K562 (cell line): ENCODE measurements at regions not wholly inside any gene's neighbourhood (a gene's known extent, or its start where the extent isn't known, plus 50 kb on each side); places are given as distances from the start of the nearest gene placed in this dataset.

ENCODE experiments used
- ATAC-seq: fragments of 200-7000 bp; cut with Tn5 transposase; 3 replicates; pipeline ENCODE4 v1.9.1; 2020; ENCODE audit warnings: moderate library complexity
- BruUV-seq: library from RNA; stranded (reverse); fragments of 400-500 nt; replicated peaks from 2 replicates; lab custom pipeline; 2021; lab: Mats Ljungman, UMichigan
- CTCF ChIA-PET: fragments of 300-600 bp; formaldehyde crosslinking; extraction: SDS; loops from one replicate; lab custom pipeline; 2021; ENCODE audit warnings: low intra/inter-chr PET ratio; lab: Yijun Ruan, JAX
- POLR2A ChIA-PET: fragments of 300-600, 350-650 bp; sonication (Branson Sonifier 250); formaldehyde crosslinking; extraction: SDS; loops from one replicate; lab custom pipeline; 2021; ENCODE audit warnings: antibody characterized with exemption, inconsistent platforms; lab: Yijun Ruan, JAX
- DNase-seq, 4 experiments: peaks; one replicate each; pipeline versions ENCODE4 v3.0.0 to v3.0.0-alpha.2; 2011 to 2018; ENCODE audit warnings: low spot score in 3 of 4, mixed read lengths in 3 of 4; ENCODE audit errors: extremely low read depth in 1 of 4
- FAIRE-seq: peaks from 2 replicates; lab custom pipeline; 2011; peaks lifted over from hg19 to GRCh38; lab: Jason Lieb, UNC
- H2AFZ ChIP-seq: 2 replicates; pipeline ENCODE4 v1.6.0; 2011; ENCODE audit warnings: low read depth, low read length, control low read depth, inconsistent platforms
- H3K27ac ChIP-seq: fragments of 200-600 bp; 3 replicates; pipeline ENCODE4 v1.8.0; 2011; ENCODE audit warnings: low read depth, mild to moderate bottlenecking, control low read depth, inconsistent platforms, low read length, moderate library complexity, mixed read lengths; ENCODE audit errors: extremely low read depth
- H3K27me3 ChIP-seq, 2 experiments: fragments of 300-600 bp in 1 of 2; 2 replicates in 1 of 2; 3 replicates in 1 of 2; pipeline versions ENCODE4 v1.6.0 to v1.8.0; 2011; ENCODE audit warnings: inconsistent platforms in 2 of 2, low read length in 2 of 2, mild to moderate bottlenecking in 1 of 2, mixed read lengths in 1 of 2, moderate library complexity in 1 of 2; ENCODE audit not compliant: control insufficient read depth in 2 of 2, insufficient read depth in 2 of 2
- H3K36me3 ChIP-seq: fragments of 300-600 bp; 3 replicates; pipeline ENCODE4 v1.8.0; 2011; ENCODE audit warnings: mild to moderate bottlenecking, low read length, inconsistent platforms; ENCODE audit not compliant: control insufficient read depth, insufficient read depth
- H3K4me1 ChIP-seq, 2 experiments: fragments of 200-600 bp in 1 of 2; replicated peaks in 1 of 2; 2 replicates in 1 of 2; 3 replicates in 1 of 2; pipeline versions ENCODE4 v1.5.1 to v1.8.0; 2011; ENCODE audit warnings: inconsistent platforms in 2 of 2, low read length in 2 of 2, mild to moderate bottlenecking in 1 of 2, mixed read lengths in 1 of 2, moderate library complexity in 1 of 2; ENCODE audit not compliant: control insufficient read depth in 2 of 2, insufficient read depth in 2 of 2
- H3K4me2 ChIP-seq: 2 replicates; pipeline ENCODE4 v1.6.1; 2011; ENCODE audit warnings: low read length, control low read depth, inconsistent platforms, mixed read lengths; ENCODE audit not compliant: insufficient read depth
- H3K4me3 ChIP-seq: fragments of 200-600 bp; sonication (generic), shearing (Covaris generic); 2 replicates; pipeline ENCODE4 v1.5.1; 2016; ENCODE audit warnings: control low read depth, inconsistent platforms
- H3K79me2 ChIP-seq: fragments of 200-600 bp; 3 replicates; pipeline ENCODE4 v1.8.0; 2011; ENCODE audit warnings: low read length, inconsistent platforms; ENCODE audit not compliant: control insufficient read depth, insufficient read depth
- H3K9ac ChIP-seq, 2 experiments: 2 replicates each; pipeline versions ENCODE4 v1.6.0 to v1.6.1; 2011; ENCODE audit warnings: low read depth in 2 of 2, low read length in 2 of 2, control low read depth in 1 of 2, inconsistent platforms in 1 of 2, mild to moderate bottlenecking in 1 of 2, mixed read lengths in 1 of 2; ENCODE audit not compliant: insufficient read depth in 1 of 2
- H3K9me1 ChIP-seq: one replicate; pipeline ENCODE4 v1.6.0; 2011; ENCODE audit warnings: inconsistent platforms, mild to moderate bottlenecking, low read length, moderate library complexity; ENCODE audit not compliant: control insufficient read depth, insufficient read depth
- H3K9me3 ChIP-seq: replicated peaks from 2 replicates; pipeline ENCODE4 v1.5.1; 2011; ENCODE audit warnings: low read depth, low read length, inconsistent platforms; ENCODE audit not compliant: control insufficient read depth, insufficient read depth
- H4K20me1 ChIP-seq: replicated peaks from 2 replicates; pipeline ENCODE4 v1.6.1; 2011; ENCODE audit warnings: low read length, inconsistent platforms, mixed read lengths; ENCODE audit not compliant: control insufficient read depth, insufficient read depth
- CEBPG ChIP-seq, 3 experiments: fragments of 200-800 bp in 1 of 3; sonication (Bioruptor generic) in 1 of 3; sonication (generic) in 1 of 3; formaldehyde crosslinking in 1 of 3; IDR thresholded peaks in 2 of 3; conservative IDR thresholded peaks in 1 of 3; 2 replicates each; pipeline versions ENCODE4 v1.6.1 to v1.8.0; 2016 to 2022; ENCODE audit warnings: missing compliant biosample characterization in 2 of 3, missing genetic modification characterization in 2 of 3, mild to moderate bottlenecking in 1 of 3, missing genetic modification reagents in 1 of 3
- FOXJ2 ChIP-seq: fragments of 200-800 bp; sonication (Bioruptor generic); IDR thresholded peaks from 2 replicates; pipeline ENCODE4 v1.6.1; 2016; ENCODE audit warnings: missing genetic modification characterization, missing compliant biosample characterization
- NEUROD1 ChIP-seq: fragments of 150-350 bp; IDR thresholded peaks from 2 replicates; pipeline ENCODE4 v1.6.1; 2014; ENCODE audit warnings: borderline replicate concordance, low read length, low read depth; ENCODE audit not compliant: partially characterized antibody
- REST ChIP-seq, 2 experiments: fragments of 450-650 bp; formaldehyde crosslinking in 1 of 2; IDR thresholded peaks; 2 replicates each; pipeline versions ENCODE4 v1.4.0 to v1.6.1; 2014 to 2020; ENCODE audit warnings: mild to moderate bottlenecking in 2 of 2, borderline replicate concordance in 1 of 2, low read depth in 1 of 2
- ZFP36 ChIP-seq: fragments of 150-350 bp; IDR thresholded peaks from 2 replicates; pipeline ENCODE4 v1.6.1; 2018; ENCODE audit warnings: low read length, low read depth; ENCODE audit not compliant: partially characterized antibody
- ZNF277 ChIP-seq: fragments of 250-450 bp; sonication (Bioruptor Pico); IDR thresholded peaks from 2 replicates; pipeline ENCODE4 v1.8.0; 2022; ENCODE audit warnings: inconsistent platforms, mild to moderate bottlenecking, moderate library complexity, borderline replicate concordance
- WGBS: fragments of 100-300 bp; shearing (Covaris generic); methylation state at CpG from one replicate; pipeline ENCODE4 v1.1.6; 2016; ENCODE audit warnings: low coverage, mixed read lengths; ENCODE audit not compliant: insufficient coverage; ENCODE audit errors: missing lambda C conversion rate; 5-methylcytosine and 5-hydroxymethylcytosine counted together
- in situ Hi-C: fragments of 300-500 bp; cut with MboI; formaldehyde crosslinking; loops from 4 replicates; pipeline ENCODE4 v1.15.0; 2018; ENCODE audit warnings: inconsistent platforms, mixed read lengths
- intact Hi-C: fragments of 100-400 bp; cut with micrococcal nuclease; formaldehyde crosslinking; loops from 2 replicates; pipeline ENCODE4 v1.14.2; 2022

DNA sequence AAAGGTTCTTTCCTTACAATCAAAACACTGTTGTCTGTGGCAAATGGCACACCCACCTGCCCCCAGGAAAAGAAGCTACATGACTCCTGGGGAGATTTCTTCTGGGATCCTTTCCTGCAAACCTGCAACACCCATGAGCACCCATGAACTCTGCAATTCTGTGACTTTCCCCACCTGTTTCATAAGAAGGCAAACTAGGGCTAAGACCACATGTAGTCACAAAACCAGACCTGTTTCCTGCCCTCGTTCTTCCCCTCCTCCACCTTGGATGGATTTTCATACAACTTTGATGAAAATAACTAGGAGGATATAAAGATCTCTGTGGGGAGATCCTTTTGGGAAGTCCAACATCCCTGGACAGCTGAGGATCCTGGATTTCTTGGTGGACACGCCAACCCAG lies 1084.7 kb downstream of the BCL11B start:
- POLR2A ChIA-PET: no interaction called here

DNA sequence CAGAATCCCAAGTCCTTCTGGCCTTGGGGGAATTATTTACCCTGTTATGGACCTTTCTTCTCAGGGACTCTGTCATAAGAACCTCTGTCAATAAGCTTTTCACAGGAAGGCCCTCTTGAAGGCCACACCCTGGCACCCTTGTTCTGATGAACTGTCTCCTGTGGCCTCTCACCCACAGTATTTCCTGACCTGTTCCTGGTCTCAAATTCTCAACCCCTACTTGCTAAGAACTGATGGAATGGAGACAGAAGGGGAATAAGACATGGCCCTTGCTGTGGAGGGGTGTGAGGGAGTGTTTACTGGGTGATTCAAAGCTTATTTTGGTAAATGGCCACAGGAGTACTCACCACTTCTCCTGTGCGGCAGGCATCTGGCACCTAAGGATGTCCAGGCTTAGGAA lies 1082.9 kb downstream of the BCL11B start:
- Histone ChIP-seq H3K9ac (no peak overlapping the region), H3K36me3 (no peaks in the 10 kb centered on the region), H3K4me1 (no peaks in the 10 kb centered on the region), H3K9me3 (no peaks in the 10 kb centered on the region), H3K4me3 (no peak overlapping the region), H3K27me3 (no peaks in the 10 kb centered on the region), H4K20me1 (no peaks in the 10 kb centered on the region), H2AFZ (no peak overlapping the region), H3K27ac (no peak overlapping the region), H3K4me2 (no peak overlapping the region), H3K9me1 (no peaks in the 10 kb centered on the region), H3K79me2 (no peaks in the 10 kb centered on the region)
- WGBS: 10% methylated on average over 1 of the region's 1 CpG
- no peak for DNase-seq
- CTCF ChIA-PET: no interaction called here
- in situ Hi-C loops: no loop called here
- intact Hi-C loops: no loop called here
- no peak for FAIRE-seq
- no TSS peak for BruUV-seq
- POLR2A ChIA-PET: no interaction called here
- ATAC-seq: no peak
- TF ChIP-seq ZFP36: no peak
- TF ChIP-seq REST (IDR thresholded peaks at IDR 0.05; ENCODE audit: borderline replicate concordance): no peak
- no peak for TF ChIP-seq REST (CRISPR knock-in tag; IDR thresholded peaks at IDR 0.05; ENCODE audit: low read depth)
- no peak for TF ChIP-seq NEUROD1

More for the DNA sequence above, 1084.7 kb downstream of the BCL11B start:
- ATAC-seq: no peak
- 0% methylated on average over 1 of the region's 2 CpGs for WGBS
- no peaks in the 10 kb centered on the region for H3K9me1 ChIP-seq
- no peaks in the 10 kb centered on the region for H3K27me3 ChIP-seq
- H3K4me1 ChIP-seq: no peaks in the 10 kb centered on the region
- H3K9me3 ChIP-seq: no peaks in the 10 kb centered on the region
- no peak overlapping the region for H3K27ac ChIP-seq
- no peak for FAIRE-seq
- CTCF ChIA-PET: no interaction called here
- H3K4me3 ChIP-seq: no peak overlapping the region
- no peaks in the 10 kb centered on the region for H3K36me3 ChIP-seq
- in situ Hi-C loops (no loop called here), intact Hi-C loops (no loop called here)
- no peak for DNase-seq
- no peak overlapping the region for H2AFZ ChIP-seq
- no TSS peak for BruUV-seq
- no peaks in the 10 kb centered on the region for H3K79me2 ChIP-seq
- H3K9ac ChIP-seq: no peak overlapping the region
- H3K4me2 ChIP-seq: no peak overlapping the region
- no peaks in the 10 kb centered on the region for H4K20me1 ChIP-seq
- TF ChIP-seq ZNF277: no peak
- no peak for TF ChIP-seq CEBPG (CRISPR knock-in tag; IDR thresholded peaks at IDR 0.05)
- TF ChIP-seq CEBPG (tag; conservative IDR thresholded peaks at IDR 0.05 in 1 of 2, IDR thresholded peaks at IDR 0.05 in 1 of 2): no peak
- no peak for TF ChIP-seq FOXJ2 (tag)
